Tibial nerve (tissue), 4 donors: ENCODE measurements at regions not wholly inside any gene's neighbourhood (a gene's known extent, or its start where the extent isn't known, plus 50 kb on each side); places are given as distances from the start of the nearest gene placed in this dataset.

Experiments
- DNase-seq, 2 donors: peaks; one replicate each; pipeline ENCODE4 v3.0.0-alpha.2; 2019; ENCODE audit warnings: low spot score in 2 of 2
- H3K27ac ChIP-seq, 4 donors: fragments of 200-600 bp; sonication (generic) in 3 of 4; one replicate each; pipeline ENCODE4 v1.5.1; 2017 to 2019; ENCODE audit warnings: mild to moderate bottlenecking in 1 of 4
- H3K27me3 ChIP-seq, 2 donors: fragments of 200-600 bp; sonication (generic) in 1 of 2; one replicate each; pipeline versions ENCODE4 v1.5.1 to v1.6.0; 2017 to 2019
- H3K36me3 ChIP-seq, 3 donors: fragments of 200-600 bp; sonication (generic); one replicate each; pipeline ENCODE4 v1.5.1; 2018 to 2019
- H3K4me1 ChIP-seq, 4 donors: fragments of 200-600 bp; sonication (generic) in 3 of 4; one replicate each; pipeline ENCODE4 v1.5.1; 2017 to 2019
- H3K4me3 ChIP-seq, 4 donors: fragments of 200-600 bp; sonication (generic) in 3 of 4; one replicate each; pipeline ENCODE4 v1.5.1; 2017 to 2019; ENCODE audit warnings: mild to moderate bottlenecking in 1 of 4, moderate library complexity in 1 of 4
- H3K9me3 ChIP-seq, 4 donors: fragments of 200-600 bp; sonication (generic) in 3 of 4; one replicate each; pipeline ENCODE4 v1.5.1; 2017 to 2019
- EP300 ChIP-seq, 2 donors: sonication (generic); formaldehyde crosslinking; IDR thresholded peaks; one replicate each; pipeline ENCODE4 v1.6.1; 2017; ENCODE audit warnings: antibody characterized with exemption in 2 of 2, mild to moderate bottlenecking in 1 of 2
- POLR2A ChIP-seq, 2 donors: fragments of 450-650 bp; IDR thresholded peaks; one replicate each; pipeline ENCODE4 v1.6.1; 2017; ENCODE audit warnings: antibody characterized with exemption in 2 of 2, mild to moderate bottlenecking in 2 of 2, moderate library complexity in 2 of 2
- WGBS, 2 donors: methylation state at CpG; one replicate each; pipeline ENCODE4 v1.1.5; 2018; 5-methylcytosine and 5-hydroxymethylcytosine counted together
- TF ChIP-seq, protein P1 (sequence below), 5 experiments: fragments of 200-600 bp in 3 of 5; fragments of 450-650 bp in 2 of 5; sonication (generic) in 3 of 5; IDR thresholded peaks; one replicate each; pipeline ENCODE4 v1.5.1; 2016 to 2019; ENCODE audit warnings: antibody characterized with exemption in 5 of 5, mild to moderate bottlenecking in 3 of 5, moderate library complexity in 2 of 5

DNA sequence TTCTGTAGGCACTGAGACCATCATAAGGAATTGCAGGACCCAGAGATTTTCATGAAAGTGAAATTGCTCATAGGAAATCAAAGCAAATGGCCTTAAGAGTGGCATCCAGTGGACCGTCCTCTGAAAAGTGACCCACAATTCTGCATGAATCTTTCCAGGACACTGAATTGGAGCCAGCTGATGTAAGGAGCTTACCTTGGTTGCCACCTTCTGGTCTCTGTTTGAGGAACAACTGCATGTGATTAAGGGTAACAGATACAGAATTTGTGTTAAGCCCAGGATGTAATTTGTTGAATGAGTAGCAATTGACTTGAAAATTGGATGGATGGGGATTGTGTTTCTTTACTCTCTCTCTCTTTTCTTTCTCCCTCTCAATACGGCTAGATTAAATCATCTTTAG is 49.9 kb upstream of the GAS1 start:
- Histone ChIP-seq H3K27ac (no peak overlapping the region), H3K9me3 (peaks cover 0 to 1% (median 0%) of the 10 kb centered on the region in 4 donors), H3K27me3 (no peaks in the 10 kb centered on the region), H3K4me1 (no peaks in the 10 kb centered on the region), H3K36me3 (no peaks in the 10 kb centered on the region), H3K4me3 (no peak overlapping the region)
- DNase-seq, result no peak
- WGBS, 2 donors, result 34 to 50% methylated on average over 2 of the region's 2 CpGs
- TF ChIP-seq POLR2A (IDR thresholded peaks at IDR 0.05) (no peak), EP300 (IDR thresholded peaks at IDR 0.05) (no peak)
- TF ChIP-seq, protein P1, sequence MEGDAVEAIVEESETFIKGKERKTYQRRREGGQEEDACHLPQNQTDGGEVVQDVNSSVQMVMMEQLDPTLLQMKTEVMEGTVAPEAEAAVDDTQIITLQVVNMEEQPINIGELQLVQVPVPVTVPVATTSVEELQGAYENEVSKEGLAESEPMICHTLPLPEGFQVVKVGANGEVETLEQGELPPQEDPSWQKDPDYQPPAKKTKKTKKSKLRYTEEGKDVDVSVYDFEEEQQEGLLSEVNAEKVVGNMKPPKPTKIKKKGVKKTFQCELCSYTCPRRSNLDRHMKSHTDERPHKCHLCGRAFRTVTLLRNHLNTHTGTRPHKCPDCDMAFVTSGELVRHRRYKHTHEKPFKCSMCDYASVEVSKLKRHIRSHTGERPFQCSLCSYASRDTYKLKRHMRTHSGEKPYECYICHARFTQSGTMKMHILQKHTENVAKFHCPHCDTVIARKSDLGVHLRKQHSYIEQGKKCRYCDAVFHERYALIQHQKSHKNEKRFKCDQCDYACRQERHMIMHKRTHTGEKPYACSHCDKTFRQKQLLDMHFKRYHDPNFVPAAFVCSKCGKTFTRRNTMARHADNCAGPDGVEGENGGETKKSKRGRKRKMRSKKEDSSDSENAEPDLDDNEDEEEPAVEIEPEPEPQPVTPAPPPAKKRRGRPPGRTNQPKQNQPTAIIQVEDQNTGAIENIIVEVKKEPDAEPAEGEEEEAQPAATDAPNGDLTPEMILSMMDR (IDR thresholded peaks at IDR 0.05), result peak in 2 of 5 experiments; percentile 13 to 14

DNA sequence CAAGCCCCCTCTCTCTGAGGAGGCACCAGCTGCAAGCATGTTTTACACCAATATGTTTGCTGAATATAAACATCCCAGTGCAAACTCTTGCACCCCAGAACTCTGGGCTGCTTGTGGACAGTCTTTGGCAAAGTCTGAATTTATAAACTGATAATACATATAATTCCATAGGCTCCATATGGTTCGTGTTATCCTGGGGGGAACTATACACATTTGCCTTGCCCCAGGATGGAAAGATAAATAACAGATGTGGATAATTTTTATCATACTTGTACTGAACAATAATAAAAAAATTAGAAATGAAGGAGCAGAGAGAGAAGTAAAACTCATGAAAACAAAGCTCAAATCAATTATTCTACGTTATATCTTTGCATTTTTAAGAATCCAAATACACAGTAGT is 50.6 kb upstream of the GAS1 start:
- no peak for TF ChIP-seq EP300 (IDR thresholded peaks at IDR 0.05)
- no peak for TF ChIP-seq POLR2A (IDR thresholded peaks at IDR 0.05)
- TF ChIP-seq, protein P1 (IDR thresholded peaks at IDR 0.05), result no peak
- Histone ChIP-seq H3K27me3 (no peaks in the 10 kb centered on the region), H3K36me3 (no peaks in the 10 kb centered on the region), H3K4me3 (no peak overlapping the region), H3K9me3 (peaks cover 0 to 7% (median 0%) of the 10 kb centered on the region in 4 donors), H3K27ac (no peak overlapping the region), H3K4me1 (no peaks in the 10 kb centered on the region)
- DNase-seq, result no peak
- 76 to 79% methylated on average over 2 of the region's 2 CpGs for WGBS, 2 donors

DNA sequence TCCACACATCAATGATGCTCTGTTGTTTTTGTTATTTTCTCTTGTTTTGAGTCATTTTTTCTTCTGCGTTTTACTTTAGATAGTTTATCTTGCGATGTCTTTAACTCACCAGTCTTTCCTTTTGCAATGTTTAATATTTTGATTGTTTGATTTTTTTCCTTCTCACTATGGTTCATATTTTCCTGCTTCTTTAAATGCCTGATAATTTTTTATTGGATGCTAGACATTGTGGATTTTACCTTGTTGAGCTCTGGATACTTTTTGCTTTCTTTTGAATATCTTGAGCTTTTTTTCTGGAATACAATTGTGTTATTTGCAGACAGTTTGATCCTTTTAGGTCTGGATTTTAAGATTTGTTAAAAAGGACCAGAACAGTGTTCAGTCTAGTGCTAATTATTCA is 55.2 kb upstream of the GAS1 start:
- TF ChIP-seq POLR2A (IDR thresholded peaks at IDR 0.05) (no peak), EP300 (IDR thresholded peaks at IDR 0.05) (no peak)
- TF ChIP-seq, protein P1 (IDR thresholded peaks at IDR 0.05), result no peak
- 93 to 99% methylated on average over 2 of the region's 2 CpGs for WGBS, 2 donors
- Histone ChIP-seq H3K4me3 (no peak overlapping the region), H3K36me3 (no peaks in the 10 kb centered on the region), H3K27me3 (no peaks in the 10 kb centered on the region), H3K9me3 (peaks cover 0 to 7% (median 0%) of the 10 kb centered on the region in 4 donors), H3K4me1 (peaks cover 0 to 8% (median 0%) of the 10 kb centered on the region in 4 donors), H3K27ac (no peak overlapping the region)
- no peak for DNase-seq

DNA sequence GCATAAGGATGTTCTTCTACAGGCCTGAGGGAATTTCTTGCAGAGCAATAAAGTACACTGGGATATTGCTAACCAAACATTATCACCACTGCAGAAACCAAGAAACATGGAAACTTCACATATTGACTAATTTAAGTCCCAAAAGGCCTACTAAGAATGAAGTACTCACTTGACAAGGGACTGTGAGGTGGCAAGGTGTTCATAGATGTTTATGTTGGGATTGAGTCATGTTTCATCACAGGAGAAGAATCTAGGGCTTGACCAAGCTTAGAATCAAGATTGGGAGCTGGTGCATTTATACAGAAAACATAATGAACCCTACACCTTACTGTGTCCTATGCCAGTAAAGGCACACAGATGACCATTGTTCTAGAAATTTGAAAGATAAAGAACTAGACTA is 56.7 kb upstream of the GAS1 start:
- H3K9me3 ChIP-seq, result peaks cover 0 to 7% (median 0%) of the 10 kb centered on the region in 4 donors
- H3K27me3 ChIP-seq, result no peaks in the 10 kb centered on the region
- DNase-seq, result no peak
- H3K4me1 ChIP-seq, result peaks cover 0 to 16% (median 0%) of the 10 kb centered on the region in 4 donors
- H3K36me3 ChIP-seq, result no peaks in the 10 kb centered on the region
- TF ChIP-seq POLR2A (IDR thresholded peaks at IDR 0.05) (no peak), EP300 (IDR thresholded peaks at IDR 0.05) (no peak)
- TF ChIP-seq, protein P1 (IDR thresholded peaks at IDR 0.05), result no peak
- no peak overlapping the region for H3K27ac ChIP-seq
- H3K4me3 ChIP-seq, result no peak overlapping the region

DNA sequence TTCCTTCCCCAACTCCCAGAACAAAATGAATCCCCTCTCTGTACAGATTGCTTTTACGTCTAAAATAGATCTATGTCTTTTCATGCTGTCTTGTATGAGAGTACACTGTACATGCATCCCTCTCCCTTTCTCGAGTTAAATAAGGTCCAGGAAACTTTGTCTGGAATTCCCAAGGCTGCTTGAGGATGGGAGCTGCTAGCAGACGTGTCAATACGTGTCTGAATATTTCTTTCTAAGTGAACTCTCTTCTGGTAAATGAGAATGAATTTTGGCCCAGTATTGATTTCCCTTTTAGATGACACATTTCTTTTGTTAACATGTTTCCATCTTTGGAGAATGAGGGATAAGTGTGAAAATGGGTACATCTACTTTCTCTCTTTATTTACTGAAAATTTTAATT is 59.6 kb upstream of the GAS1 start:
- TF ChIP-seq POLR2A (IDR thresholded peaks at IDR 0.05) (no peak), EP300 (IDR thresholded peaks at IDR 0.05) (no peak)
- TF ChIP-seq, protein P1 (IDR thresholded peaks at IDR 0.05), result no peak
- 75 to 78% methylated on average over 4 of the region's 4 CpGs for WGBS, 2 donors
- Histone ChIP-seq H3K27me3 (no peaks in the 10 kb centered on the region), H3K27ac (no peak overlapping the region), H3K4me3 (no peak overlapping the region), H3K4me1 (peaks cover 0 to 16% (median 0%) of the 10 kb centered on the region in 4 donors), H3K36me3 (no peaks in the 10 kb centered on the region), H3K9me3 (peaks cover 0 to 7% (median 0%) of the 10 kb centered on the region in 4 donors)
- DNase-seq, result no peak
